PC-3 (cell line): ENCODE measurements at regions not wholly inside any gene's neighbourhood (a gene's known extent, or its start where the extent isn't known, plus 50 kb on each side); places are given as distances from the start of the nearest gene placed in this dataset.

Experiments used
- EZH2 ChIP-seq: fragments of 300-600 bp; sonication (generic); IDR thresholded peaks from one replicate; pipeline ENCODE4 v1.6.1; 2017; ENCODE audit warnings: antibody characterized with exemption, mild to moderate bottlenecking, low read length; ENCODE audit not compliant: unreplicated experiment
- EZH2phosphoT487 ChIP-seq: fragments of 300-600 bp; sonication (generic); IDR thresholded peaks from 2 replicates; pipeline ENCODE4 v1.6.1; 2018; ENCODE audit warnings: mild to moderate bottlenecking, antibody characterized with exemption, low read length, borderline replicate concordance
- TF ChIP-seq, protein P1 (sequence below): fragments of 300-600 bp; sonication (generic); conservative IDR thresholded peaks from 2 replicates; pipeline ENCODE4 v1.5.1; 2017; ENCODE audit warnings: antibody characterized with exemption, low read depth, mild to moderate bottlenecking, low read length

DNA sequence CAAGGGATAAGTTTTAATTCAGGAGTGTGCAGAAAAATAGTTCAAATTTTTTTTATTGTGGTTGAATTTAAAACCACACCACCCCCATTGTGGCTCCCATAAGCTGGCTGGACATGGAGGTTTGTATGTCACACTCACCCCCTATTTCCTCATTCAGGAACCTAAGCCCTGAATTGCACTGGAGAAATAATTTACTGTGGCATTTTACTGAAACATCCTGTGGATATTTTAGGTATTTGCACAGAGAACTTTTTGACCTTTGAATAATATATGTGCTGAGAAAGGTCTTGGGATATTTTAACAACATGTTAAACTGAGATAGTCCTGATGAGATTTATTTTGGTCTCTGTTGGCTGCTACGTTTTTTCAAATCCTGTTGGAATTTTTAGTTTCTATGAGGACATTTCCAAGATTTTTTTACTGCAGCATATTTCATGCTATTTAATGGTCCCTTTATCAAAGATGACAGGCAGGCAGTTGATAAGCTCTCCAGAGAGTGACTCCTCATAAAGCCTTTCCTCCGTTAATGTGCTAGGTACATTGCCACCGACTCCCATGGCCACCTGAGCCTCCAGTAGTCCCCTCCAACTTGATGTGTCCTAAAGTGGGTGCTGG, 51.2 kb upstream of the PALM2AKAP2 start:
- TF ChIP-seq EZH2 (no peak), EZH2phosphoT487 (no peak)
- TF ChIP-seq, protein P1, sequence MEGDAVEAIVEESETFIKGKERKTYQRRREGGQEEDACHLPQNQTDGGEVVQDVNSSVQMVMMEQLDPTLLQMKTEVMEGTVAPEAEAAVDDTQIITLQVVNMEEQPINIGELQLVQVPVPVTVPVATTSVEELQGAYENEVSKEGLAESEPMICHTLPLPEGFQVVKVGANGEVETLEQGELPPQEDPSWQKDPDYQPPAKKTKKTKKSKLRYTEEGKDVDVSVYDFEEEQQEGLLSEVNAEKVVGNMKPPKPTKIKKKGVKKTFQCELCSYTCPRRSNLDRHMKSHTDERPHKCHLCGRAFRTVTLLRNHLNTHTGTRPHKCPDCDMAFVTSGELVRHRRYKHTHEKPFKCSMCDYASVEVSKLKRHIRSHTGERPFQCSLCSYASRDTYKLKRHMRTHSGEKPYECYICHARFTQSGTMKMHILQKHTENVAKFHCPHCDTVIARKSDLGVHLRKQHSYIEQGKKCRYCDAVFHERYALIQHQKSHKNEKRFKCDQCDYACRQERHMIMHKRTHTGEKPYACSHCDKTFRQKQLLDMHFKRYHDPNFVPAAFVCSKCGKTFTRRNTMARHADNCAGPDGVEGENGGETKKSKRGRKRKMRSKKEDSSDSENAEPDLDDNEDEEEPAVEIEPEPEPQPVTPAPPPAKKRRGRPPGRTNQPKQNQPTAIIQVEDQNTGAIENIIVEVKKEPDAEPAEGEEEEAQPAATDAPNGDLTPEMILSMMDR = no peak
